ENCODE measurements at regions not wholly inside any gene's neighbourhood (a gene's known extent, or its start where the extent isn't known, plus 50 kb on each side); places are given as distances from the start of the nearest gene placed in this dataset.

DNA sequence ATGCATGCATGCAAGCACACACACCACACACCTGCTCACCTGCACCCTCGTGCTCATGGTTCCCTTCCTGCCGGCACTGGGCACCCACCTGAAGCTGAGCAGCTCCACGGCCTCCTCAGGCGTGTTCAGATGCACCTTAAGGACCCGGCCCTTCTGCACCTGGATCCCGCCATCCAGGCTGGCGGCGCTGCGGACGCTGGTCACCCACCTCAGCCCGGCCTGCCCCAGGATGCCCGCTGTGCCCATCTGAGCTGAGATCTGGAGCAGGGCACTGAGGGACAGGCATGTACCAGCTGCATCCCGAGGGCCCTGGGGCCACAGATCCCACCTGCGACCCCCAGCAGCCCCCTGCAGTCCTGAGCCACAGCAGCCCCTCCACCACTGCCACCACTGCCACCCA is 110.0 kb downstream of the LITAF start:
- no peak for DNase-seq

DNA sequence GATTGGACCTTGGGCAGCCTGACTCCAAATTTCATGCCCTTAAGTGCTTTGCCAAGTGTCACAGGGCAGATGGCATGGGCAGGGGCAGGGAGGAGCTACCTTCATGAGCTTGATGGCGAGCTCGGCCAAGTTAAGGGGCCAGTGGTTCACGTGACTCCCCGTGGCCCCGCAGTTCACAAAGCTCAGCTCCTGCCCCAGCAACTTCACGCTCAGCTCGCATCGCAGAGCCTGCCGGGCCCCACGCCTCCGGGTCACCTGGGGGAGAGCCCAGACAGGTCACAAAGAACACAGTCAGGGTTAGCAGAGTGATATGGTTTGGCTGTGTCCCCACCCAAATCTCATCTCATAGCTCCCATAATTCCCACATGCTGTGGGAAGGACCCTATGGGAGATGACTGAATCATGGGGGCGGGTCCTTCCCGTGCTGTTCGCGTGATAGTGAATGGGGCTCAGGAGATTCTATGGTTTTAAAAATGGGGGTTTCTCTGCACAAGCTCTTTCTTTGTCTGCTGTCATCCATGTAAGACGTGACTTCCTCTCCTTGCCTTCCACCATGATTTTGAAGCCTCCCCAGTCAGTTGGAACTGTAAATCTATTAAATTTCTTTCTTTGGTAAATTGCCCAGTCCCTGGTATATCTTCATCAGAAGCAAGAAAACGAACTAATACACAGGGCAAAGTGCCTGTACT is 108.1 kb downstream of the LITAF start:
- no peak for DNase-seq

DNA sequence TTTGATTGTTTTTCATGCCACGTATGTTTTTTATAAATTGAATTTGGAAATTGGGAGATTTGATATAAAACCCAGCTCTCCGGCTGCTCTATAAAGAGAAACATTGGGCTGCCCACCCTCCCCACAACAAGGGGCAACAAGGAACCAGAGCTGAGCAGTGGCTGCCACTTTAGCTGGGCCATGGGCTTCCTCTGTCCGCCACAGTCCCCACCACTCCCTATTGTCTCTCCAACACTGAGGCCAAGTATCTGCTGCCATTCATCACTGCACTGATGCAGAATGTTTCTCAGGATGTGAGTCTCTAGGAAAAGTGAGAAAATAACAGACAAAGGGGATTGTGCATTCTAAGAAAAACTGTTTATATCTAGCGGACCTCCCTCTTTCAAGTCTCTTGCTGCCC is 106.8 kb downstream of the LITAF start:
- DNase-seq: no peak

DNA sequence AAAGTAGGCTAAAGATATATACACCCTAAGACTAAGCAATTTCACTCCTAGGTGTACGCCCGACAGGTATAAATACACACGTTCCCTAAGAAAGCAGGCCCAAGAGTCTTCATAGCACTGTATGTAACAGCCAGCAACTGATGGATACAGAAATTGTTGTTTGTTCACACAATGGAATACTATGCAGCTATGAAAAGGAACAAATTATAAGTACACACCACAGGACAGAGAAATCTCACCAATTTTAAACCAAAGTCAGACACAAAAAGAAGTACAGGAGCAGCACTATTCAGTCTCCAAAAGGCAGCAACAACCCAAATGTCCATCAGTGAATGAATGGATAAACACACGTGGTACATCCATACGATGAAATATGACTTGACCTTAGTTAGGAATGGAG is 106.1 kb downstream of the LITAF start:
- DNase-seq: no peak

DNA sequence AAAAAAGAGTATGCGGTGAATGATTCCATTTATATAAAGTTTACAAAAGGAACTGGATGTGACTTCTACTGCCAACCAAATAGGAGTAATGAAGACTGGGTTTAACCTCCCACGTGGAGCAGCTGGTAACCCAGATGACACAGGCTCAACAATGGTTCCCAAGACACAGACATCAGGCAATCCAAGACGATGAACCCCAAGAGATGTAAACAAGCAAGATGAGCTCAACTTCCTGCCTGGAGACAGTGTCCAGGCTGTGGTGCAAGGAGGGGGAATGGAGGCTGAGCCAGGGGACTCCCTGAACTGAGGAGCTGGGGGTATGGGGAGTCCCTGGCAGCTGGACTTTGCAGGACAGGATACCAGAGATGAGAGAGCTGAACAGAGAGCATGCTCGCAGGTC is 104.7 kb downstream of the LITAF start:
- DNase-seq: no peak

DNA sequence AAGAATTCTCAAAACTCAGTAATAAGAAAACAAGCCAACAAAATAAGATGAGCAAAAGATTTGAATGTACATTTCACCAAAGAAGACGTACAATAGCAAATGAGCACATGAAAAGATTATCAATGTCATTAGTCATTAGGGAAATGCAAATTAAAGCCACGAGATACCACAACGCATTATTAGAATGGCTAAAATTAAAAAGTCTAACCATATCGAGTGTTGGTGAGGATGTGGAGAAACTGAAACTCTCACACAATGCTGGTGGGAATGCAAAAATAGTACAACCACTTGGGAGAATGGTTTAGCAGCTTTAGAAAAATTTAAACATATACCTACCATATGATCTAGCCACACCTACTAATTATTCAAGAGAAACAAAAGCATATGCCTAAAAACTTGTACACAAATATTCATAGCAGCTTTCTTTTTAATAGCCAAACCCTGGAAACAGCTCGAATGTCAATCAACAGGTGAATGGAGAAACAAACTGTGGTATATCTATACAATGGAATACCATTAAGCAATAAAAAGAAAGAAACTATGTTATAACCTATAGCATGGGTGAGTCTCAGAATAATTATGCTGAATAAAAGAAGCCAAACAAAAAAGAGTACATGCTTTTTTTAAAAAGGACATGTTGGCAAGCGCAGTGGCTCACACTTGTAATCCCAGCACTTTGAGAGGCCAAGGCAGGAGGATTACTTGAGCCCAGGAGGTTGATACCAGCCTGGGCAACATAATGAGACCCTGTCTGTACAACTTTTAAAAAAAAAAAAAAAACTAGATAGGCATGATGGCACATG is 103.6 kb downstream of the LITAF start:
- no peak for DNase-seq

DNA sequence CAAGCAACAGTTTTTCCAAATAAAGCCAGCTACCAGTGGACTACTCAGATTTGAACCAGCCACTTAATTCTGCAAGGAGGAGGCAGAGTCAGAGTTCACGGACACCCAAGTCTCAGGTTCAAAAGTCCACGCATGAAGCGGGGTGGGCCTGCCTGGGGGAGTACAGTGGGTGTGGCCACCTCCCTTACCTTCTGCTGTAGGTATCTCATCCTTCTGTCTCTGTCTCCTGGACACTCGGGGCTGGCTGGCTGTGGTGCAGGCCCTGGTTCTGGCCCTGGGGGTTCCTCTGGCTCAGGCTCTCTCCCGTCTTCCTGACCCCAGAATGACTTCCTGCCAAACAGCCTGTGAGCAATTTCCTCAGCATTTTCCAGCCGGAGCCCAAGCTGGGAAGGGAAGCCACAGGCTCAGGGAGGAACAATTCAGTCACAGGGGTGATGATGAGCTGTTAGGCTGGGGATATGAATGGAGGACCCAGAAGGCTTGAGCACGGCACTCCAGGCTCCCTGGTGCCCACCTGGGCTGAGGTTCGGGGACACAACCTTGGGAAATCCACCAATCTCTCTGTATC is 101.9 kb downstream of the LITAF start:
- no peak for DNase-seq

DNA sequence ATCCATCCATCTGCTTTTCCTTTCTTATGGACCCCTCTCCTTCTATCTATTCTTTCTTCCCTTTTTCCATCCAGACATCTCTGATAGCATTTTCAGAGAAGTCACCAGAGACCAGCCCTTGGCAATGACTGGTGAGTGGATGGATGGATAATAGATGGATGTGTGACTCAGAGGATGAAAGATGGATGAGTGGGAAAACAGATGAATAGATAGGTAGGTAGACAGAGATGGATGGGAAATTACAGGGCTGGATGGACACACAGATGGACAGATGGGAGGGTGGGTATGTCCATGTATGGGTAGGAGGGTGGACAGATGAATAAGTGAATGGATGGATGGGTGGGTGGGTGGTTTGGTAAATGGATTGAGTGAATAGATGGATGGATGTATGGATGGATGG is 101.0 kb downstream of the LITAF start:
- DNase-seq: no peak

DNA sequence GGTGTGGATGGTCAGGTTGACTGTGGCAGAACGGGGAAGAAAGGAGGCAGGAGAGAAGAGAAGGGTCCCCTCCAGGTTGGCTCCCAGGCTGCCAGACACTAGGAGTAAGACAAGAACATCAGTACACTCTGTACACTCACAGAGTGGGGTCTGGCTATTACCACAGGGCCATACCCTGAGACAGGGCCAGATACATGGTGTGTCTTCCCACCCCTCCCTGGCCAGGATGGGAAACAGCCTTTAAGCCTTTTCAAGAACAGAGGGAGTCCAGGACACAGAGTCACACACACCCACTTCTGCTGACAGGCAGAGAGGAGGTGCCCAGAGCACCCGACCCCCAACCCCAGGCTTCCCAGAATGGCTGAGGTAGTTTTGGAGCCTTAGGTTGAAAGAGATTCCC is 99.4 kb downstream of the LITAF start:
- DNase-seq: no peak

DNA sequence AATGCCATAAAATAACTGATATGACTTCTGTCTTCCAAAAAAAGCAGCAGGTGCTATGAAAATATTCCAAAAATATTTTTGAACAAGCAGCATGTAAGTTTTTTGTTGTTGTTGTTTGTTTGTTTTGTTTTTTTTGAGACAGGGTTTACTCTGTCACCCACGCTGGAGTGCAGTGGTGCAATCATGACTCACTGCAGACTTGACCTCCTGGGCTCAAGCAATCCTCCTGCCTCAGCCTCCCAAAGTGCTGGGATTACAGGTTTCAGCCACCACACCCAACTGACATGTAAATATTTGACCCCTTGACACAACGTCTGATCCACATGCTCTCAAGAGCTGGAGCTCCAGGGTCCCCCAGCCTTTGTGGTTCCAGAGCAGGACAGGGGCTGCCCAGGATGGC is 98.4 kb downstream of the LITAF start:
- no peak for DNase-seq

DNA sequence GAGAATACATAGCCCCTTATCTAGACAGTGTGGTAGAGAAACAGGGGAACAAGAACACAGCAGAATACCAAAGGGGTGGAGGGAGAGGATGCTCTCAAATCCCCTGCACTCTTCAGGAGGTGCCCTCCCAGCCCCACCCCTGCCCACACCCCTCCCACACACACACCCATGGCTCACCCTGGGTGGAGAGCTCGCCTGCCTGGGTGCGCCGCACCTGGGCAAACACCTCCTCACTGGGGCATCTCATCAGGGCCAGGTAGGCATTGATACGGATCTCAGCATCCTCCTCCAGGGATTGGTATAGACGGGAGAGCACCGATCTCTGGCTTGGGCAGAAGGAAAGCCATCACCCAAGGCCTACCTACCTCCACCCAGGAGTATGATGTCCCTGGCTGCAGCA is 95.2 kb downstream of the LITAF start:
- DNase-seq: no peak

DNA sequence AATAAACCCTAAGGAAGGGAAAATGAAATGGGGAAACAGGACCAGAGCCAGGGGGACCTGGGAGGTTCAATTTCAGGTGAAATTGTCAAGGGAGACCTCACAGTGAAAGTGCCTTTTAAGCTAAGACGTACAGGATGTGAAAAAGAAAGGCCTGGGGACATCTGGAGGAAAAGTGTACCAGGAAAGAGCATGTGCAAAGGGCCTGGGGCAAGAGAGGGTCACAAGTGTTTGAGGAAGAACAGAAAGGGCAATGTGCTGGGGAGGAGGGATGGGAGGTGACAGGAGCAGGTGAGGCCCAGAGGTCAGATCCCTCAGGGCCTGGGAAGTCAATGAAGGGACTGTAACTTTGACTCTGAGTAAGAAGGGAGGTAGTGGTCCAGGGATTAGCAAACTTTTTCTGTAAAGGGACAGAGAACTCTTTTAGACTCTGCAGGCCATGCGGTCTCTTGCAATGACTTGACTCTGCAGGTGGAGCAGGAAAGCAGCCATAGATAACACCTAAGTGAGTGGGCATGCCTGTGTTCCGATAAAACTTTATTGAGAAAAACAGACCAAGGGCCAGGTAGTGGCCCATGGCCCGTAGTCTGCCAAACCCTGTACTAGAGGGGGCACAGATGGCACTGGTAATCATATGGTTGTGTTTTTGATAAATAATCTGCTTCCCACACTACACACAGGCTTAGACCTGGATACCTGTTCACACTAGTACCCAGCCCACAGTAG is 93.8 kb downstream of the LITAF start:
- no peak for DNase-seq

DNA sequence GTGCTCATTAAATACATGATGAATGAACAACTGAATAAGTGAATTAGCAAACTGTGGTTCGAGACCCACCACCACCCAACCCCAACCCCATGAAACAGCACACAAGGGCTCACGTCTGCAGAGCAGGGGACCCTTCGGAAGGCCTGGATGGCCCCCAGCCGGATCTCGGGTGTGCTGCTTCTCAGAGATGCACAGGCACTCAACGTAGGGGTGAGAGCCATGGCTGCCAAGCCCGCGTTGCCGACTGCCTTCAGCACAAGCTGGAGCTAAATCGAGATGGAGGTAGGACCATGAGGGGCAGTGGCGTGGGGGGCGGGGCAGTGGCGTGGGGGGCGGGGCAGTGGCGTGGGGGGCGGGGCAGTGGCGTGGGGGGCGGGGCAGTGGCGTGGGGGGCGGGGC is 93.2 kb downstream of the LITAF start:
- no peak for DNase-seq

DNA sequence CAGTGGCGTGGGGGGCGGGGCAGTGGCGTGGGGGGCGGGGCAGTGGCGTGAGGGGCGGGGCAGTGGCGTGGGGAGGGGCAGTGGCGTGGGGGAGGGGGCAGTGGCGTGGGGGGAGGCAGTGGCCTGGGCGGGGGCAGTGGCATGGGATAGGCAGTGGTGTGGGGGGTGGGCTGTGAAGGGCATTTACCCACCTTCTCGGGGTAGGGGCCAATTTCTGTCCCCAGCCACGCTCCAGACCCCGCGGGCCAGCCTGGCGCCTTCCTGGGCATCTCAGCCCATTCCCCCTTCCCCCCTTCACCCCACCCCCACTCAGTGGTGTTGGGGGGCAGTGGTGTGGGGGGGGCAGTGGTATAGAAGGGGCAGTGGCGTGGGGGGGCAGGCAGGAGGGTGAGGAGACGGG is 92.7 kb downstream of the LITAF start:
- DNase-seq: no peak

DNA sequence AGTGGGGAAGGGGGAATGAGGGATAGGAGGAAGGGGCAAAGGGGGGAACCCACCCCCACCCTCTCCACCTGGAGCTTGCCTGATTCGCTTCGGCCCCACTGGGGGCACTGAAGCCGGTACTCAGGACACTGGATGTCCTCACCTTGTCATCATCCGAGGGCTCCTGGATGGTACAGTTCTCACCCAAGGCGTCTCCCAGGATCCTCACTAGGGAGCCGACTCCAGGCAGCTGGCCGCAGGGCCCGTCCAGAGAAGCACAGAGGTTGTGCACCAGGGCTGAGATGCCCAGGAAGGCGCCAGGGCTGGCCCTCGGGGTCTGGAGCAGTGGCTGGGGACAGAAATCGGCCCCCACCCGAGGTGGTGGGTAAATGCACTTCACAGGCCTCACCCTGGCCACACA is 92.3 kb downstream of the LITAF start:
- no peak for DNase-seq

DNA sequence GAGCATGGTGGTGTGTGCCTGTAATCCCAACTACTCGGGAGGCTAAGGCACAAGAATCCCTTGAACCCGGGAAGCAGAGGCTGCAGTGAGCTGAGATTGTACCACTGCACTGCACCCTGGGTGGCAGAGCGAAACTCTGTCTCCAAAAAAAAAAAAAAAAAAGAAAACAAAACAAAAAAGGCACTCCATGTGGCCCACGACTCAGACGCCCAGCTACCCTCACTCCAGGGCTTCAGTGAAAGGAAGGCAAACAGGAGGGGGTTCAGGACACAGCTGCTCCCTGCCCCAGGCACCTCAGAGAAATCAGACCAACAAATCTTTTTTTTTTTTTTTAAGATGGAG is 91.7 kb downstream of the LITAF start:
- no peak for DNase-seq

Measured in activated naive CD4-positive, alpha-beta T cell treated with anti-CD3 and anti-CD28 coated beads, Interleukin-2, amount 50 U/mL, for 16 hours (primary cell).